ENCODE measurements at regions not wholly inside any gene's neighbourhood (a gene's known extent, or its start where the extent isn't known, plus 50 kb on each side); places are given as distances from the start of the nearest gene placed in this dataset.

- Histone ChIP-seq H3K27me3 (no peaks in the 10 kb centered on the region), H3K9me3 (no peaks in the 10 kb centered on the region), H3K36me3 (no peaks in the 10 kb centered on the region), H3K4me3 (peak overlapping the region in 1 of 2 donors; percentile 13), H3K4me1 (peaks cover 24 to 44% of the 10 kb centered on the region in 2 donors), H3K27ac (peak overlapping the region; percentile 85 to 92)
- no peak for DNase-seq (ENCODE audit: low spot score in 2 of 2)
- no peak for TF ChIP-seq CTCF (IDR thresholded peaks at IDR 0.05)
- intact Hi-C loops (cut with DNase I) = loop anchor here (2.0 to 10.0 kb wide), 4 partner anchors 70 to 442 kb away; partner anchors contain the start of gene PXDC1
These were observed 63.3 kb downstream of the FAM50B start for GRCh38 chr6:3912361-3913076.

- H3K27me3 ChIP-seq = no peaks in the 10 kb centered on the region
- no peak for TF ChIP-seq CTCF (IDR thresholded peaks at IDR 0.05)
- H3K36me3 ChIP-seq = no peaks in the 10 kb centered on the region
- DNase-seq (ENCODE audit: low spot score in 2 of 2) = peak in 1 of 2 donors; percentile 91
- peaks cover 24 to 44% of the 10 kb centered on the region in 2 donors for H3K4me1 ChIP-seq
- peak overlapping the region; percentile 88 to 92 for H3K27ac ChIP-seq
- H3K9me3 ChIP-seq = no peaks in the 10 kb centered on the region
- intact Hi-C loops (cut with DNase I) = loop anchor here (2.0 to 10.0 kb wide), 4 partner anchors 71 to 441 kb away; partner anchors contain the start of gene PXDC1
- no peak overlapping the region for H3K4me3 ChIP-seq
These were observed 64.1 kb downstream of the FAM50B start for GRCh38 chr6:3913077-3913957.

GRCh38 chr6:3913958-3914337 is 64.8 kb downstream of the FAM50B start:
- no peak for TF ChIP-seq CTCF (IDR thresholded peaks at IDR 0.05)
- Histone ChIP-seq H3K36me3 (no peaks in the 10 kb centered on the region), H3K27me3 (no peaks in the 10 kb centered on the region), H3K9me3 (no peaks in the 10 kb centered on the region), H3K27ac (peak overlapping the region; percentile 88 to 92), H3K4me1 (peaks cover 24 to 41% of the 10 kb centered on the region in 2 donors), H3K4me3 (no peak overlapping the region)
- DNase-seq (ENCODE audit: low spot score in 2 of 2) = no peak
- intact Hi-C loops (cut with DNase I) = loop anchor here (1.0 to 10.0 kb wide), 6 partner anchors 15 to 441 kb away; partner anchors contain the start of genes FAM50B and PXDC1

GRCh38 chr6:3915076-3915791 is 66.1 kb downstream of the FAM50B start:
- H3K4me1 ChIP-seq = peaks cover 24 to 37% of the 10 kb centered on the region in 2 donors

More at GRCh38 chr6:3915076-3915791, 66.1 kb downstream of the FAM50B start:
- Histone ChIP-seq H3K27me3 (no peaks in the 10 kb centered on the region), H3K36me3 (no peaks in the 10 kb centered on the region), H3K4me3 (no peak overlapping the region), H3K27ac (no peak overlapping the region), H3K9me3 (no peaks in the 10 kb centered on the region)
- intact Hi-C loops (cut with DNase I) = loop anchor here (2.0 to 10.0 kb wide), 2 partner anchors 14 to 440 kb away; no protein-coding TSS in a partner anchor
- no peak for TF ChIP-seq CTCF (IDR thresholded peaks at IDR 0.05)
- DNase-seq (ENCODE audit: low spot score in 2 of 2) = no peak
